Esophagus muscularis mucosa (tissue), 3 donors: ENCODE measurements at regions not wholly inside any gene's neighbourhood (a gene's known extent, or its start where the extent isn't known, plus 50 kb on each side); places are given as distances from the start of the nearest gene placed in this dataset.

Experiments
- CTCF ChIP-seq, 3 experiments: fragments of 200-600 bp in 2 of 3; fragments of 450-650 bp in 1 of 3; sonication (generic) in 2 of 3; IDR thresholded peaks; one replicate each; pipeline ENCODE4 v1.5.1; 2017 to 2019; ENCODE audit warnings: antibody characterized with exemption in 3 of 3, mild to moderate bottlenecking in 2 of 3, moderate library complexity in 1 of 3
- POLR2A ChIP-seq: fragments of 450-650 bp; IDR thresholded peaks from one replicate; pipeline ENCODE4 v1.6.1; 2017; ENCODE audit warnings: antibody characterized with exemption, moderate library complexity, mild to moderate bottlenecking, low read depth

- TF ChIP-seq CTCF (IDR thresholded peaks at IDR 0.05) (no peak), POLR2A (no peak)
Observed at GRCh38 chr18:34055227-34055626, 169.5 kb downstream of the NOL4 start.
